G401 (cell line): ENCODE measurements at regions not wholly inside any gene's neighbourhood (a gene's known extent, or its start where the extent isn't known, plus 50 kb on each side); places are given as distances from the start of the nearest gene placed in this dataset.
"Not testable (repeated sequence)": the region's sequence is repeated elsewhere in the genome, so short reads cannot be mapped to it uniquely, and the experiment has no call there.

Experiments used
- DNase-seq: peaks from one replicate; pipeline ENCODE4 v3.0.0-alpha.2; 2015; ENCODE audit warnings: low spot score
- in situ Hi-C: cut with HindIII; loops from 2 replicates; pipeline ENCODE4 v1.10.0; 2016; ENCODE audit warnings: low sequenced_read_pairs, mixed read lengths

DNA sequence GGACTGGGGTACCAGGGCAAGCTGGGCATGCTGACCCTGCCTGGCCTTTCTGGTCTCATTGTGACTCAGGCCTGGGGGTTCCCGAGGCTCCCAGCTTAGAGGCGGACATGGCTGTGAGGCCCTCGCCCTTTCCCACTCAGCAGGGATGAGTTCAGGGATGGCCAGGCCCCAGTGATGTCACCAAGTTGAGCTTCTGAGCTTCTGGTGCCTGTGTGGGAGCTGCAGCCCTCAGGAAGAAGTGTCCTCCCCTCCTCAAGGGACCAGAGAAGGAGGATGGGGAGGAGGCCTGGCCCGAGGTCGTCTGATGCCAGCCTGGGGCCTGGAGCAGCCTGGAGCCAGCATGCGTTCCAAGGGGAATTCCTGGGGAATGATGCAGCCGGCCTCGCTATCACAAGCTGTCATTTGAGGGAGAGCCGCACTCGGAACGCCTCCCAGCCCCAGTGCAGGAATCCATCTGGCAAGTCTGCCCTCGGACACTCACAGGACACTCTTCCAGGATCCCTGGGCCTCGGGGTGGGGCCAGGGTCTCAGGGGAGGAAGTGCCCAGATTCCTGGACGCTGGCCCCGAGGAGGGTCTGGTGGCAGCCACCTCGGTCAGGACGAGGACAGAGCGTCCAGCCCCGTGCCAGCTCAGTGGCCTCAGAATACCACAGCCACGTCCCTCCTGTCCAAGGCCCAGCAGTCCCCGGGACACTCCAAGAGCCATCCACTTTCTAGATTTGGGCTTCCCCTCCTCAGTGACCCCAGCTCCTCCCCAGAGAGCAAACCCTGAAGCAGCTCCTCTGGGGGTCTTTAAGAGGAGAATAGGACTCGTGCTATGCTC lies 61.2 kb upstream of the GPC1 start:
- in situ Hi-C loops, result no loop called here
- DNase-seq, result peak; percentile 37

DNA sequence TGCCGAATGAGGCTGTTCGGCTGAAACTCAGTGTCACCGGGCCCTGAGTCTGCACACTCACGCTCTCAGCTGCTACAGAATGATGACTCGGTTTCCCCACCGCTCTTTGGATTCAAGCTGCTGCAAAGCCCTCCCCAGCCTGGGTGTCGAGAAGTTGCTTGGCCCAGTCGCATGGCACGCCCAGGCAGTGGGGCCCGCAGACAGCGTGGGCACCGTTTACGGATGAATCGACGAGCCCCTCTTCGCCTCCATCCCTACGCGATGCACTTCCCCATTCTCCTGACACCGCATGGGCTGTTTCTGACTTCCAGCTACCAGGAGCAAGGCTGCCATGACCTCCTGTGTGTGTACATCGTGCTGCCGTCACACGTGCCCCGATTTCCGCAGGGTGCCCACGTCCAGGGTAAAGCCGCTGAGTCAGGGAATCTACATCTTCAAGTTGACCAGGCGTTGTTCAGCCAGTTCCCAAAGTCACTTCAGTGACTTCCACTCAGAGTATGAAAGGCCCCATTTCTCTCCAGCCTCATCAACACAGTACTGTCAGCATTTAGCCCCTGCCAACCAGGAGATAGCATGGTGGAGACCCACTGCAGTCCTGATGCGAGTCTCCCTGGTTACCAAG lies 60.3 kb upstream of the GPC1 start:
- DNase-seq, result no peak
- in situ Hi-C loops, result no loop called here

DNA sequence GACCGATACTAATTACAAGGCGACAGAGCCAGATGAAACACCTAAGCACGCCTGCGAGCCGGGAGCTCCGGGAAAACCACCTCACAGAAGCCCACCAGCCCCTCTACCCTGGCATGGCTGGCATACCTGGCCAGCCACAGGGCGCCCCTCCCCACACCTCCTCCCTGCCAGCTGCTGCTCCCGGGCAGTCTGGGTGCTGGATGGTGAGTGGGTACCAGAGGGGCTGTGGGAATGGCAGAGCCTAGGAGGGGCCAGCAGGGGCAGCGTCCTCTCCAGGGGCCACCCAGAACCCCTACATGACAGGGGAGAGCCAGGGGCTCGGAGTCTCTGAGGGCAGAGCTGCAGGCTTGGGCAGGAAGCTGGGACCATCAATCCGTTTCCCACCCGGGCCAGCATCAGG lies 58.7 kb upstream of the GPC1 start:
- DNase-seq, result no peak
- in situ Hi-C loops, result no loop called here

DNA sequence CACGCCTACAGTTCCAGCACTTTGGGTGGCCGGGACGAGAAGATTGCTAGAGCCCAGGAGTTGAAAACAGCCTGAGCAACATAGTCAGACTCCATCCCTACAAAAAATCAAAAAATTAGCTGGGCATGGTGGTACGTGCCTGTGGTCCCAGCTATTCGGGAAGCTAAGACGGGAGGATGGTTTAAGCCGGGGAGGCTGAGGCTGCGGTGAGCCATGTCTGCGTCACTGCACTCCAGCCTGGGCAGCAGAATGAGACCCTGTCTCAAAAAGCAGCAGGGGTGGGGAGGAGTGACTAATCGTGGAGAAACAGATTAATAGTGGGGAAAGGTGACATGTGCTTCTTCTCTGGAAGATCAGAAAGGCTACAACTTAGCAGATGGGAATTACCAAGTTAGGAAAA lies 58.1 kb upstream of the GPC1 start:
- in situ Hi-C loops, result no loop called here
- DNase-seq, result no peak

DNA sequence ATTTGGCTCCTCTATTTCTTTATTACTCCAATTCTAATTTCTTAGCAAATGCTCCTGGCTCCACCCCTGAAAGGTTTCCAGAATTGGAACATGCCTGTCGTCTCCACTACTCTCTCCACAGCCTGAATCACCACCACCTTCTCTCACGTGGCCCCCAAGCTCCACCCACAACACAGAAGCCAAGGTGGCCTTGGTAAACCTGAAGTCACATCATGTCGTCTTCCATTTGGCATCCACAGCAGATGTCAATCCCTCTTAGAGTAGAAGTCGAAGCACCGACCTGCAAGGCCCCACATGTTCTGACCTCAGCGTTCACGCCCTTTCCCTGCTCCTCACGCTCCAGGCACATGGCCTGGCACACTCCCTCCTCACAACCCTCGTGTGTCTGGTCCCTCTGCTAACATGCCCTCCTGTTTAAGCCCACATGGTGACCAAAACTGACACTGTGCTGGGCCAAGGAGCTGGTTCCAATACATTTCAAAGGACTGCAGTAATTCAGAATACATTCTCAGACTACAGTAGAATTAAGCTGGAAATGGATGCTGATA lies 56.3 kb upstream of the GPC1 start:
- in situ Hi-C loops, result no loop called here
- DNase-seq, result no peak

DNA sequence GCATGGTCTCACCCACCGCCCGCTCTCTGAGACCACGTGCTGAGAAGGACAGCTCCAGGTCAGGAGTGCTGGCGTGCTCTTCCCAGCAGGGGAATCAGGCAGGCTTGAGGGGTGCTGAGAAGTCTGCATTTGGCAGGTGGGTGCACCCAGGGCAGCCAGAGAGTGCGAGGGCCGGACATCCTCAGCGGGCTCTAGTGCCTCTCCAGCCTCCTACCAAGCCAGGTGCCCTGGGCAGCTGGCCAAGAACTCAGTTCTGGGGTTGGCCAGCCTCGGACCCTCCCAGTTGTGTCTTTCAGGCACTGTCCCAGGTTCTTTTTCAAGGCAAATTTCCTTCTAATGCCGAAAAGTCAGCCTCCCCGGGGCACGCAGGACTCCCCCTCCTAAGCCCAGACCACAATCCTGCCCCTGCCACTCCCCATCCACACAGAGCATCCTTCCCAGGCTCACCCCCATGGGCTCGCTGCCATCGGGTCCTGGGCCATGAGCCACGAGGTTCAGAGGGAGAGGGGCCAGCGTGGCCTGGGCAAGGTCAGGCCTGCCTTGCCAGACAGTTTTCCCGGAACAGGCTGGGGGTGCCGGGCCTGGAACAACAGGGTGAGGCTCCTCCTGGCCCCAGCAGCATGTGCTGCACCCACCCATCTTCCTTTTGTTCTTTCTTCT lies 52.2 kb upstream of the GPC1 start:
- in situ Hi-C loops, result no loop called here
- no peak for DNase-seq

DNA sequence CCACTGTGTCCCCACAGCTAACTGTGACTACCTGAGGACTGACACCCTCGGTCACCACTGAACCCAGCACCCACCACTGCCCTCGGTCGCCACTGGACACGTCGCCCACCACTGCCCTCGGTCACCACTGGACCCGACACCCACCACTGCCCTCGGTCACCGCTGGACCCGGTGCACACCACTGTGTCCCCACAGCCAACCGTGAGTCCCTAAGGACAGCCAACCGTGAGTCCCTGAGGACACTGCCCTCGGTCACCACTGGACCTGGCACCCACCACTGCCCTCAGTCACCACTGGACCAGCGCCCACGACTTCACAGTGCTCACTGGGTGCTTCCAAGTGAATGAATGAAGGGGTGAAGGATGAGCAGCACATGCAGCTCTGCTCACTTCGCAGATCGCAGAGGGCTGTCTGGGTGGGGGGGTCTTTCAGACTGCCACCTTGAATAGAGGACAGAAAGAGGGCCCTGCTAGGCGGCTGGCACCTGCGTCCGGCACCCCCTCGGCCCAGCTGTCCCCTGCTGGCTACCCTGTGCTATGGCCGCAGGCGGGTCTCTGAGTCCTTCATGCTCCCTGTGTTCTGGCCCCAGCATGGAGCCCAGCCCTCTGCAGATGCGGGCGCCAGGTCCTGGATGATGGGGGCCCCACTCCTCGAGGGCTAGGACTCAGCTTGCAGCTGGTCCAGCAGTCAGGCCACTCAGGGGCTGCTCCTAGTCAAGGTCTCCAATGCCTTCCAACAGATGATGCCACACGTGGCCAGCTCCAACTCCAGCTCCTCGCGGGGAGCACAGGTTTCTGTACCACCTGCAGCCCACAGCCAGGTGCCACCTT lies 51.4 kb upstream of the GPC1 start:
- in situ Hi-C loops, result no loop called here
- no peak for DNase-seq

DNA sequence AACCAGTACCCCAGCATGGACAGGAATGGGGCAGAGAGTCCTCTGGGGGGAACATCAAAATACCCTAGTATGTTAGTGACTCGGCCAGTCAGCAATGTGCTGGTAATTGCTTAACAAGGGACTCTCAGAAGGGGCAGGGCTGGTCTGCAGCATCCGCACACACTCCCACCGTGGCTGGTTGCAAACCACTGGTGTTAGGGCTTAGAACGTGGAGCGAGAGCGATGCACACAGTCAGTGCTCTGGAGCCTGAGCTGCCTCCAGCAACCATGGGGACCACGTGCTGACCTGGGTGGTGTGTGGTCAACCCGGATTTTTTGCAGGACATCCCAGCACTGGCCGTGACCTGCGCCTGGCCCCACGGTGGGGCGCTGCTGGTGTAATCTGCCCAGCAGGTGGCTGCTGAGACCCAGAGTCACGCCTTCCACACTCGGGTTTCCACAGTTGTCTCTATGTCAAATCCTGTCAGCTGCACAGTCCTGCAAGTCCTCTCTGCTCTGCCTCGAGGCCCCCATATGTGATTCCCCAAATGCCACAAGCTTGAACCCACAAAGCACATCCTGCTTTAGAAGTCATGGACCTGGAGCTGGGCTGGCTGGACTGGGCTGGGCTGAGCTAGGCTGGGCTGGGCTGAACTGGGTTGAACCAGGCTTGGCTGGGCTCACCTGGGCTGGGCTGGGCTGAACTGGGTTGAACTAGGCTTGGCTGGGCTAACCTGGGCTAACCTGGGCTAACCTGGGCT lies 50.6 kb upstream of the GPC1 start:
- in situ Hi-C loops, result no loop called here
- DNase-seq, result no peak

DNA sequence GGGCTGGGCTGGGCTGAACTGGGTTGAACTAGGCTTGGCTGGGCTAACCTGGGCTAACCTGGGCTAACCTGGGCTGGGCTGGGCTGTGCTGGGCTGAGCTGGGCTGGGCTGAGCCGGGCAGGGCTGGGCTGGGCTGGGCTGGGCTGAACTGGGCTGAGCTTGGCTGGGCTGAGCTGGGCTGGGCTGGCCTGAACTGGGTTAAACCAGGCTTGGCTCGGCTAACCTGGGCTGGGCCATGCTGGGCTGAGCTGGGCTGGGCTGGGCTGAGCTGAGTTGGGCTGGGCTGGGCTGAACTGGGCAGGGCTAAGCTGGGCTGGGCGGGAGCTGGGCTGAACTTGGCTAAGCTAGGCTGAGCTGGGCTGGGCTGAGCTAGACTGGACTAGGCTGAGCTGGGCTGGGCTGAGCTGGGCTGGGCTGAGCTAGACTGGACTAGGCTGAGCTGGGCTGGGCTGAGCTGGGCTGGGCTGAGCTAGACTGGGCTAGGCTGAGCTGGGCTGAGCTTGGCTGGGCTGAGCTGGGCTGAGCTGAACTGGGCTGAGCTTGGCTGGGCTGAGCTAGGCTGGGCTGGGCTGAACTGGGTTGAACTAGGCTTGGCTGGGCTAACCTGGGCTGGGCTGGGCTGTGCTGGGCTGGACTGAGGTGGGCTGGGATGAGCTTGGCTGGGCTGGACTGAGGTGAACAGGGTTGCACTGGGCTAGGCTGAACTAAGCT lies 49.9 kb upstream of the GPC1 start:
- DNase-seq, in situ Hi-C loops: not testable (repeated sequence)
